Stimulated activated CD8-positive, alpha-beta memory T cell treated with anti-CD3 and anti-CD28 coated beads, Interleukin-15, amount 100 ng/mL, for 24 hours (primary cell): ENCODE measurements at regions not wholly inside any gene's neighbourhood (a gene's known extent, or its start where the extent isn't known, plus 50 kb on each side); places are given as distances from the start of the nearest gene placed in this dataset.
"Not testable (repeated sequence)": the region's sequence is repeated elsewhere in the genome, so short reads cannot be mapped to it uniquely, and the experiment has no call there.

Experiments
- DNase-seq: peaks from one replicate; pipeline ENCODE4 v3.0.0-alpha.2; 2020; ENCODE audit warnings: low read depth

DNA sequence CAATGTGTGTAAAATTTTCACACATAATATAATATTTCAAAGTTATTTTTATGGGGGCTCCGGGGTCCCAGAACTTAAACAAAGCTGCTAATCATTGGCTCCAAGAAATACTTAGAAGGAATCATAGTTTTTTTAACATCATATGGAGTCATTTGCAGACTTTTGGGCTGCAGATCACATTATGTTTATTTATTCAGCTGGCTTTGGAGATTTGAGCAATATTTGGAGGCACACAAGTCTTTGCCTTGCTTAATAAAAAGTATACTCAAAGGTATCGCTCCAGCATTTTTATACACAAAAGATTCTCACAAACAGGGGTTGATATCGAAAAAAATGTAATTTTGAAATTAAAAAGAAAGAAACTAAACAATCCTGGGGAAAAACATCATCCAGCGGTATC is 382.5 kb upstream of the TENM3 start:
- no peak for DNase-seq

GRCh38 chr4:181863856-181864255 is 379.3 kb upstream of the TENM3 start:
- no peak for DNase-seq

DNA sequence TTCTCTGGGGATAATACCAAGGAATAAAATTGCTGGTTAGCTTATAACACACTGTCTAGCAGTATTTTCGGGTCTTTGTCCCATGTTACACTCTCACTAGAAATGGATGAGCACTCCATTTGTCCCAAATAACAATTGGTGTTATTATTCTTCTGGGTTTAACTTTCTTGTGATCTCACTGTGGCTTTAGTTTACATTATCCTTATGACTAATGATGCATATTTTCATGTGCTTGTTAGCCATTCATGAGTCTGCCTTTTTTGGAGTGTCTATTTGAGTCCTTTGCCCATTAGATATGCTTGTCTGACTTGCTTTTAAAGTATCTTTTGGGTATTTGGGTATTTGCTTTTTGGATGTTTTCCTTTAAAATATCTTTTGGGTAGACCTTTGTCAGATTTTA is 372.9 kb upstream of the TENM3 start:
- no peak for DNase-seq

DNA sequence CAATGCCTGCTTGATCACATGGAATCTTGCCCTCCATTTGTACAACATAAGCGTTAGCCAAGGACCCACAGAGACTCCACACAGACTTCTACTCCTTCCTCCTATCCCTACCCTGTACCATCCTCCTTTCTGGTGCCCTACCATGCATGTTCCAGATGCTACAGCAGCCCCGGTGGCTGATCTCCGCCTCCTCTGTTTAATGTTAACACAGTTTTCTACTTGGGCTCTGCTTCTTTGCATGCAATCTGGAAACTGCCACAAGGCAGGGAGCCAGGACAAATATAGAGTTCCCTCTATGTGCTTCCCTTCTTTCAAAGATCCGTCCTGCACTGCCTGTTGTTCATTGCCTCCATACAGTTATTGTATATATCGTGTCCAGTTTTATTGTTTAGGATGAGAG is 368.6 kb upstream of the TENM3 start:
- no peak for DNase-seq

- no peak for DNase-seq
These were observed 365.8 kb upstream of the TENM3 start for GRCh38 chr4:181877329-181877848.

- no peak for DNase-seq
These were observed 353.2 kb upstream of the TENM3 start for GRCh38 chr4:181890031-181890430.

GRCh38 chr4:181890911-181891310 is 352.3 kb upstream of the TENM3 start:
- DNase-seq, result no peak

DNA sequence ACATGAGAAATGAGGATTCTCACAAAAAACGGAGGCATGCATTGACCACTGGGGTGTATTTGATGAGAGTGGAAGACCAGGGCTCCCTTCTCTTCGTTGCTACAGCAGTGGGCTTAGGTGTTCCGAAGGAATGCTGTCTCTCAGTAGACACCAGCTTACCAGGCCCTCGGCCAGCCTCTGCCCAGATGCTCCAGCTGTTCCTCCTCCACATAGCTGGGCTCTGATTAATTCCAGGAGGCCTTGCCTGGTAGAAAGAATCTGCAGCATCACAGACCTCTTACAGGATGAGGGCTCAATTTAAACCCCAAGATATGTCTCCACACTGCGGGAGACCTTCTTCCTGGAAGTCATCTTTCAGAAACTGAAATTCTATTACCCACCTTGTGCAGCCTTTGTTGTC is 346.6 kb upstream of the TENM3 start:
- no peak for DNase-seq

DNA sequence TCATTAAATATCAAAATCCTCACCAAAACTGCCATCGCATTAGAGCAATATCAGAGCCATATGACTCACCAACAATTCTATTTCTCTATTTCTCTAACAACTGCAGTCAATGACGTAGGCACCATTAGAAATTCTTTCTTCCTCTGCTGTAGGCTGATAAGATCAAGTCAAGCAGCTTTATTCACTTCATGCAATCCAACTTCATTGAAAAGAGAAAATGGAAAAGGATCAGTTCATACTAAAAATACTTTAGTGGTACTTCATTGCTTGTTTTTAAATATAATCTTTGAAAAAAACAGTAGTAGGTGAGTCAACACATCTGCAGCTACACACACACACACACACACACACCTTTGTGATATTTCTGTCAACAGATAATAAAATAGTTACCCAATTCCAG is 345.3 kb upstream of the TENM3 start:
- DNase-seq, result no peak

DNA sequence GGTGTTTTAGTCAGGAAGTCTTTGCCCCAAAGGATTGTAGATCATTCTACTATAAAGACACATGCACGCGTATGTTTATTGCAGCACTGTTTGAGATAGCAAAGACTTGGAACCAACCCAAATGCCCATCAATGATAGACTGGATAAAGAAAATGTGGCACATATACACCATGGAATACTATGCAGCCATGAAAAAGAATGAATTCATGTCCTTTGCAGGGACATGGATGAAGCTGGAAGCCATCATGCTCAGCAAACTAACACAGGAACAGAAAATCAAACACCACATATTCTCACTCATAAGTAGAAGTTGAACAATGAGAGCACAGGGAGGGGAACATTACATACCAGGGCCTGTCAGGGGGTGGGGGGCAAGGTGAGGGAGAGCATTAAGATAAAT is 340.8 kb upstream of the TENM3 start:
- not testable (repeated sequence) for DNase-seq

DNA sequence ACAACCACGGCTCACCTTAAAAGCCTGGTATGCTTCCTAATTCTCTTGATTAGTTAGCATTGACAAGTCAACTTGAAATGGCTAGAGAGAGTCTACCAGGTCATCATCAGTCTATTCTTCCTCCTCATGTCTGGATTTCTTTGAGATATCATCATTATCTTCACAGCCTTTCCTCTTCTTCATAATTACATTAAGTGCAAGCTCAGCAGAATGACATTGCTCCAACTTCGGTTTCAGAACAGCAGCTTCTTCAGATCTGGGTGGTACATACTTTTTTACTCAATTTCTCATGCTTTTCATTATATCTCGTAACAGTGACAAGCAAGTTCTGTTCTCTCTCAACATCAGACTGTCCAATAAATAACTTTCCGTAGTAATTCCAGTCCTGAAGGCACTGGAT is 337.5 kb upstream of the TENM3 start:
- no peak for DNase-seq

DNA sequence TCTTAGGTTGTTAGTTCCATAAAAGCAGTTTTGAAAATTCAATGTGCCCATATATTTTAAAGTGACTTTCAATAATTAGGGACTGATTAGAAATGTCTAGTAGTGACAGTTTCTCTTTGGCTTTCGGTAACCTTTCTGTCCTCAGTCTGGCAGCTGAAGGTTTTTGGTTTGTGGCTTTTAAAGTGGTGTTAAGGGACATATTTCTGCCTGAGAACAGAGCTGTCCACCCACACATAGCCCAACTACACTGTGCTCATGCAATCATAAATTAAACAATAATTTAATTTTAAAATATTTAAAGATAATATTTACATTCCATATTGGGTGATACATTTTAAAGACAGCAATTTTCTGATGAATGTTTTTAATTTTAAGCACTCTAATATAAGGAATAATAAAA is 335.0 kb upstream of the TENM3 start:
- no peak for DNase-seq

DNA sequence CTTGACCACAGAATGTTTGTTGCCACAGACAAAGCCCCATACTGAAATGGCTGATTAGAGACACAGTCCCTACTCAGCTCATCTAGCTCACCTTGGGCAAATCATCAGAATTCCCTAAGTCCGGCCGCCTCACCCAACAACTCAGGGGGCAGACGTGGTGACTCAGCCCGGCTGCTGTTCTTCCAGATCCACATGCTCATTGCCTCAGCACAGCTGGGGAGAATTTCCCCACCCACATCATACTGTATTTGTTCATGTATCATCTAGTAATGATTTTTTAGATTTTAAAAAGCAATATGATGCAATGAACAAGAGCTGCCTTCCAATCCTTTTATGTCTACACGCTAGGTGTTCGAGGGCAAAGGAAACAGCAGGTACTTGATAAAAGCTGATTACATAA is 333.8 kb upstream of the TENM3 start:
- DNase-seq, result no peak

DNA sequence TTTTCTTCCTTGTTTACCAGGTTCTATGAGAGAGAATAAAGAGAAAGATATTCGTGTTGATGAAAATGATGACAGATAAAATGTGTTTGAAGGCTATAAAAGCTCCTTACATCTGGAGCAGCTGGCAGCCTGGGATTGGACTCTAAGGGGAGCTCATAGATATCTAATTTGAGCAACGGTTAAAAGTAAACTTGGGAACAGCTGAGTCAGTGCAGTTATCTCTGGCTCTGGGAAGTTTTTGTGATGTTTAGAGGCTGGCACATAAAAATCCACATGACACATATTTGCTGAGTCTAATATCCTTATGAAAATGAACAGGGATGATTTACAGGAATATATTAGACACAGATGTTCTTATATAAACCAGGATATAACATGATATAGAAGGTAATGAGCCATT is 331.8 kb upstream of the TENM3 start:
- DNase-seq, result no peak

GRCh38 chr4:181933471-181933870 is 309.7 kb upstream of the TENM3 start:
- DNase-seq, result no peak

GRCh38 chr4:181938631-181939030 is 304.6 kb upstream of the TENM3 start:
- DNase-seq, result no peak

DNA sequence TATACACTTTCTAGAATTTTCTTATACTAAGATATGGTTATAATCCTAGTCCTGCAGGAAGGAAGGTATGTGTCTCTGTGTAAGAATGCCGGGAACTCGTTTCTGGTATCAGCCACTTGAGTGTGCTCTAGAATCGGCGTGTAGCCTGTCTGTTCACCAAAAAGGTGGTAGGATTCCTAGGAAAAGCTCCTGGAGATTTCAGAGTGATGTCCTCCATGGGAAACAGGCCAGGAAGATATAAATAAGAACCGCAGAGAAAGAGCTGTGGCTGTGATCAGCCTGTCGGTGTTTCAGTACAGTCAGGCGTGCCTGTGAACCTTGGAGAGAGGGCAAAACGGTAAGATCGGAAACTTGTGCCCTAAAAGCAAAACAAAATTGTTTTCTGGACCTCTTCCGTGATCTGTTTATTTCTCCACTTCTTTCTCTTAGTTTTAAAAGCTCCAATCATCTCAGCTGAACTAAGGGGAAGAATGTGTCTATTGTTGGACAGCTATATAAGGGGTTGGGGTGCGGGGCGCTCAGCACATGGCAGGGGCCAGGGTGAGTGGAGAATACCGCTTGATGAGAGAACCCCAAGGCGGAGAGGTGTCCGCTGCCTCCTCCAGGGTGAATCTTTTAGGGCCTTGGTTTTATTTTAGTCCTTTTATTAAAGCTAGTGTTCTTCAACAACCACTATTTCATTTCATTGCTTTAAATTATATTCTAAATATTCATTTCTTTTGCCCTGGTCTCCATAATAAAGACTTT is 303.8 kb upstream of the TENM3 start:
- DNase-seq, result no peak

GRCh38 chr4:181944527-181944926 is 298.7 kb upstream of the TENM3 start:
- DNase-seq, result no peak

GRCh38 chr4:181946902-181947301 is 296.3 kb upstream of the TENM3 start:
- no peak for DNase-seq

DNA sequence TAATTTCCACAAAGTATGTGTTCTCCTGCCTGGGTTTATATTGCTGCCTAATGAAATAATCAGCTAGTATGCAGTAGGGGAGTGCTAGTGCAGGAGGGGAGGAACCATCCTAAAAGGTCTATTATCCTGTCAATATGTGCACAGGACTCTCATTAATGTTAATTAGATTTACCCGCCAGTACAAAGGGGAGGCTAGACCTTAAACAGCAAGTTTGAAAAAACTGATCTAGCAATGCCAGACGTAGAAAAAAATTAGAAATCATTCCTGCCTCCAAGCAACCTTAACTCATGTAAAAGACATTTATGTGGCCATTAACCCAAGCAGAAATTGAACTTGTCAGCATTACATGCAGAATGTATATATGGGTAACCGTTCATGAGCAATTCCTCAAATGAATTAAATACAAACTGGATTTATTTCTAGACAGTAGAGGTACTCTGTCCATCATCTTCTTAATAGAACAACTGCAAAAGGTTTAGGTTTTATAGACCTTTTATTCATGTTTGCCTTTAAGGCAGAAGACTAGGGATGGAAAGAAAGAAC is 294.3 kb upstream of the TENM3 start:
- no peak for DNase-seq

DNA sequence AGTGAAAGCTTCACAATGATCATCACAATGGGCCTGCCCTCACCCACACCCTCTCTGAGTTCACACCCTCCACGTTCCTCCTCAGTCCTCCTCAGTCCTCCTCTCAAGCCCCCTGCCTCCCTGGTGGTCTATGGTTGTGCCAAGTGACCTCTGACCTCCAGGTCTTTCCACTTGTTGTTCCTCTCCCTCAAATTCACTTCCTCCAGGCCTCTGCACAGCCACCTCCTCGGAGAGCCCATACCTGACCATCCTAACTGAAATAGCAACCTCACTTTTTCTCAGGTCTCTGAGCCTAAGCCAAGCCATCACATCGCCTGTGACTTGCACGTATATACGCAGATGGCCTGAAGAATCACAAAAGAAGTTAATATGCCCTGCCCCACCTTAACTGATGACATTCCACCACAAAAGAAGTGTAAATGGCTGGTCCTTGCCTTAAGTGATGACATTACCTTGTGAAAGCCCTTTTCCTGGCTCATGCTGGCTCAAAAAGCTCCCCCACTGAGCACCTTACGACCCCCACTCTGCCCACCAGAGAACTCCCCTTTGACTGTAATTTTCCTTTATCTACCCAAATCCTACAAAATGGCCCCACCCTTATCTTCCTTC is 293.4 kb upstream of the TENM3 start:
- DNase-seq, result no peak

DNA sequence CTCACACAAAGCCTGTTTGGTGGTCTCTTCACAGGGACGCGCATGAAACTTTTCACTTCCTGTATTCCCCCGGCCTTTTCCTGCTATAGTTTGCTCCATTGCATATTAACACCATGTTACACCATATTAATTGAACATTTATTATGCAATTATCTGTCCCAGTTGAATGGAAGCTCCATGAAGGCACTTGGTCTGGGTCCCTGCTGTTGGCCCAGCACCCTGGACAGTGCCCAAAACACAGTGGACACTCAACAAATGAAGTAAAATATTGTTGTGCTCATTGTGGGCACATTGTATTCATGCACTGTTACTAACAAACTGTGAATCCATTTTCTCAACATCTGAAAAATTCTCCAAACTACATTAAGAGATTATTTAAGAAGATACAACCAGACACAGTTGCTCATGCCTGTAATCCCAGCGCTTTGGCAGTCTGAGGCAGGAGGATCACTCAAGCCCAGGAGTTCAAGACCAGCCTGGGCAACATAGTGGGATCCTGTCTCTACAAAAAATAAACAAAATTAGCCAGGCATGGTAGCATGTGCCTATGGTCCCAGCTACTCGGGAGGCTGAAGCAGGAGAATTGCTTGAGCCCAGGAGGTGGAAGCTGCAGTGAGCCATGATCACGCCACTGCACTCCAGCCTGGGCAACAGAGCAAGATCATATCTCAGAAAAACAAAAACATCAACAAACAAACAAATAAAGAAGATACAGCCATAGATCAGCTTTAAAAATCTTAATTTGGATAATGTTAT is 292.7 kb upstream of the TENM3 start:
- DNase-seq, result no peak

- DNase-seq, result no peak
These were observed 291.9 kb upstream of the TENM3 start for GRCh38 chr4:181951265-181951664.
